ENCODE measurements at regions not wholly inside any gene's neighbourhood (a gene's known extent, or its start where the extent isn't known, plus 50 kb on each side); places are given as distances from the start of the nearest gene placed in this dataset.
"Not testable (repeated sequence)": the region's sequence is repeated elsewhere in the genome, so short reads cannot be mapped to it uniquely, and the experiment has no call there.

DNA sequence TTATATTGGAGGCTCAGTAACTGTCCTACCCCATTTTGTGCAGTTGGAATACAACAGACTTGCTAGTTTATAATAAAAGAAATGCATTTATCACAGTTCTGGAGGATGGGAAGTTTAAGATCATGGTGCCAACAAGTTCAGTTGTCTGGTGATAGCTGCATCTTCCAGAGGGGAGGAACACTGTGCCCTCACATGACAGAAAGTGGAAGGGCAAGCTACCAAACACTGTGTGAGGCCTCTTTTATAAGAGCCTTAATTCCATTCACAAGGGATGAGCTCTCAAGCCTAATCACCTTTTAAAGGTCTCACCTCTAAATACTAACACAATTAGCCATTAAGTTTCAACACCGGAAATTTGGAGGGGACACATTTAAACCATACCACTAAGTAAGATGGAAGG, 1073.9 kb downstream of the PLOD2 start:
- Histone ChIP-seq H3K36me3 (no peaks in the 10 kb centered on the region), H3K4me1 (no peaks in the 10 kb centered on the region), H3K27ac (no peak overlapping the region), H3K9me3 (no peaks in the 10 kb centered on the region), H3K4me3 (no peak overlapping the region), H3K27me3 (no peaks in the 10 kb centered on the region), H3K9ac (ENCODE audit: low read depth in 2 of 2, low read length in 2 of 2) (no peak overlapping the region)
- DNase-seq: no peak
- TF ChIP-seq, protein P1, sequence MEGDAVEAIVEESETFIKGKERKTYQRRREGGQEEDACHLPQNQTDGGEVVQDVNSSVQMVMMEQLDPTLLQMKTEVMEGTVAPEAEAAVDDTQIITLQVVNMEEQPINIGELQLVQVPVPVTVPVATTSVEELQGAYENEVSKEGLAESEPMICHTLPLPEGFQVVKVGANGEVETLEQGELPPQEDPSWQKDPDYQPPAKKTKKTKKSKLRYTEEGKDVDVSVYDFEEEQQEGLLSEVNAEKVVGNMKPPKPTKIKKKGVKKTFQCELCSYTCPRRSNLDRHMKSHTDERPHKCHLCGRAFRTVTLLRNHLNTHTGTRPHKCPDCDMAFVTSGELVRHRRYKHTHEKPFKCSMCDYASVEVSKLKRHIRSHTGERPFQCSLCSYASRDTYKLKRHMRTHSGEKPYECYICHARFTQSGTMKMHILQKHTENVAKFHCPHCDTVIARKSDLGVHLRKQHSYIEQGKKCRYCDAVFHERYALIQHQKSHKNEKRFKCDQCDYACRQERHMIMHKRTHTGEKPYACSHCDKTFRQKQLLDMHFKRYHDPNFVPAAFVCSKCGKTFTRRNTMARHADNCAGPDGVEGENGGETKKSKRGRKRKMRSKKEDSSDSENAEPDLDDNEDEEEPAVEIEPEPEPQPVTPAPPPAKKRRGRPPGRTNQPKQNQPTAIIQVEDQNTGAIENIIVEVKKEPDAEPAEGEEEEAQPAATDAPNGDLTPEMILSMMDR (IDR thresholded peaks at IDR 0.05): no peak
- intact Hi-C loops (cut with DNase I): no loop called here

GRCh38 chr3:145088917-145089316, 1072.1 kb downstream of the PLOD2 start:
- Histone ChIP-seq H3K4me1 (no peaks in the 10 kb centered on the region), H3K4me3 (no peak overlapping the region), H3K9ac (ENCODE audit: low read depth in 2 of 2, low read length in 2 of 2) (no peak overlapping the region), H3K27ac (no peak overlapping the region), H3K27me3 (no peaks in the 10 kb centered on the region), H3K36me3 (no peaks in the 10 kb centered on the region), H3K9me3 (no peaks in the 10 kb centered on the region)
- no peak for DNase-seq
- TF ChIP-seq, protein P1 (IDR thresholded peaks at IDR 0.05): no peak
- intact Hi-C loops (cut with DNase I): no loop called here

GRCh38 chr3:145089337-145089736, 1071.6 kb downstream of the PLOD2 start:
- no peak overlapping the region for H3K27ac ChIP-seq
- no peaks in the 10 kb centered on the region for H3K9me3 ChIP-seq
- intact Hi-C loops (cut with DNase I): no loop called here
- no peaks in the 10 kb centered on the region for H3K36me3 ChIP-seq
- H3K27me3 ChIP-seq: no peaks in the 10 kb centered on the region
- no peak for DNase-seq
- no peaks in the 10 kb centered on the region for H3K4me1 ChIP-seq
- H3K4me3 ChIP-seq: no peak overlapping the region
- no peak overlapping the region for H3K9ac ChIP-seq (ENCODE audit: low read depth in 2 of 2, low read length in 2 of 2)
- TF ChIP-seq, protein P1 (IDR thresholded peaks at IDR 0.05): no peak

DNA sequence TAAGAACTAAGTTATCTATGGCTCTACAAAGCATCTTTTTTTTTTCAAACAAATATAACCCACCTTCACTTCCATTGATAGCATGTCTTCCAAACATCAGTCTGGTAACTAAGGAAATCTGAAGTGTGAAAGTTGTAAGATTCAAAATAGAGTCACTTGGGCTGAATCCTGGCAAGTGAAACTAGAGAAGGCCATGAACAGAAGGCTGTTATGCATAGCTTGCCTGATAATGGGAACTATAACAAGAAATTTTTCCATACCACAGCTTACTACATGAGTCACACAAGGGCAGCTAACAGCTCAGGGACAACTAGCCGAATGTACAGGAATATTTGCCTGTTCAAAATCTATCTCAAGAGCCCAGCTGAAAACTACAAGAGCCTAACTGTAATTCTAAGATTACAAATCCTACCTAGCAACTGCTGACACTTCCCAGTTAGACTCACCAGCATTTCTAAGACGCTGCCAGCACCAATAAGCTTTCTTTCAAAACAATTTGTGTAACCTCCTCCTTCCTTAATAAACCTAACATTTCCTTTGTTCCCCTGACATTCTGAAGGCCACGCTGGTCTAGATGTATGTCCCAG, 1066.5 kb downstream of the PLOD2 start:
- no peak for DNase-seq
- Histone ChIP-seq H3K27me3 (no peaks in the 10 kb centered on the region), H3K9me3 (no peaks in the 10 kb centered on the region), H3K36me3 (no peaks in the 10 kb centered on the region), H3K4me3 (no peak overlapping the region), H3K4me1 (no peaks in the 10 kb centered on the region), H3K27ac (no peak overlapping the region), H3K9ac (ENCODE audit: low read depth in 2 of 2, low read length in 2 of 2) (no peak overlapping the region)
- TF ChIP-seq, protein P1 (IDR thresholded peaks at IDR 0.05): no peak
- intact Hi-C loops (cut with DNase I): no loop called here

DNA sequence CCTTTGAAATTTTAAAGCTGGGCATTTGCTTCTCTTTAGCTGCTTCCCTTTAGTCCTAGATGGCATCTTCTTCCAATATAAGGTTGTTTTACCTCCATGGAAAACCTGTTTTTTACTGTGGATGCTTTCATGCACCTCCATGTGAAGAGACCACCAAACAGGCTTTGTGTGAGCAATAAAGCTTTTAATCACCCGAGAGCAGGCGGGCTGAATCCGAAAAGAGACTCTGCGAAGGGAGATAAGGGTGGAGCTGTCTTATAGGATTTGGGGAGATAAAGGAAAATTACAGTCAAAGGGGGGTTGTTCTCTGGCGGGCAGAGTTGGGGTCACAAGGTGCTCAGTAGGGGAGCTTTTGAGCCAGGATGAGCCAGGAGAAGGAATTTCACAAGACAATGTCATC, 1049.8 kb downstream of the PLOD2 start:
- H3K9ac ChIP-seq (ENCODE audit: low read depth in 2 of 2, low read length in 2 of 2); H3K4me1 ChIP-seq; H3K27ac ChIP-seq; H3K36me3 ChIP-seq; H3K27me3 ChIP-seq; intact Hi-C loops (cut with DNase I); H3K4me3 ChIP-seq; H3K9me3 ChIP-seq; DNase-seq: not testable (repeated sequence)

GRCh38 chr3:145116769-145117168, 1044.2 kb downstream of the PLOD2 start:
- H3K36me3 ChIP-seq: no peaks in the 10 kb centered on the region
- intact Hi-C loops (cut with DNase I): no loop called here
- no peaks in the 10 kb centered on the region for H3K4me1 ChIP-seq
- no peak overlapping the region for H3K27ac ChIP-seq
- H3K9me3 ChIP-seq: no peaks in the 10 kb centered on the region
- no peak for DNase-seq
- no peaks in the 10 kb centered on the region for H3K27me3 ChIP-seq
- H3K9ac ChIP-seq (ENCODE audit: low read depth in 2 of 2, low read length in 2 of 2): no peak overlapping the region
- TF ChIP-seq, protein P1 (IDR thresholded peaks at IDR 0.05): no peak
- H3K4me3 ChIP-seq: no peak overlapping the region

All from colonic mucosa (tissue), 4 donors.